Neural progenitor cell (in vitro differentiated cells): ENCODE measurements at regions not wholly inside any gene's neighbourhood (a gene's known extent, or its start where the extent isn't known, plus 50 kb on each side); places are given as distances from the start of the nearest gene placed in this dataset.

Experiments
- EZH2 ChIP-seq: fragments of 200-600 bp; sonication (generic); IDR thresholded peaks from 2 replicates; pipeline ENCODE4 v1.6.1; 2017; ENCODE audit warnings: antibody characterized with exemption, mild to moderate bottlenecking, moderate library complexity
- EZH2phosphoT487 ChIP-seq: fragments of 200-600 bp; sonication (generic); IDR thresholded peaks from 2 replicates; pipeline ENCODE4 v1.6.1; 2017; ENCODE audit warnings: antibody characterized with exemption
- TF ChIP-seq, protein P1 (sequence below): fragments of 200-600 bp; sonication (generic); IDR thresholded peaks from 2 replicates; pipeline ENCODE4 v1.5.1; 2017; ENCODE audit warnings: antibody characterized with exemption, mild to moderate bottlenecking

GRCh38 chr2:217398860-217399259 lies 539.0 kb upstream of the TNP1 start:
- TF ChIP-seq, protein P1, sequence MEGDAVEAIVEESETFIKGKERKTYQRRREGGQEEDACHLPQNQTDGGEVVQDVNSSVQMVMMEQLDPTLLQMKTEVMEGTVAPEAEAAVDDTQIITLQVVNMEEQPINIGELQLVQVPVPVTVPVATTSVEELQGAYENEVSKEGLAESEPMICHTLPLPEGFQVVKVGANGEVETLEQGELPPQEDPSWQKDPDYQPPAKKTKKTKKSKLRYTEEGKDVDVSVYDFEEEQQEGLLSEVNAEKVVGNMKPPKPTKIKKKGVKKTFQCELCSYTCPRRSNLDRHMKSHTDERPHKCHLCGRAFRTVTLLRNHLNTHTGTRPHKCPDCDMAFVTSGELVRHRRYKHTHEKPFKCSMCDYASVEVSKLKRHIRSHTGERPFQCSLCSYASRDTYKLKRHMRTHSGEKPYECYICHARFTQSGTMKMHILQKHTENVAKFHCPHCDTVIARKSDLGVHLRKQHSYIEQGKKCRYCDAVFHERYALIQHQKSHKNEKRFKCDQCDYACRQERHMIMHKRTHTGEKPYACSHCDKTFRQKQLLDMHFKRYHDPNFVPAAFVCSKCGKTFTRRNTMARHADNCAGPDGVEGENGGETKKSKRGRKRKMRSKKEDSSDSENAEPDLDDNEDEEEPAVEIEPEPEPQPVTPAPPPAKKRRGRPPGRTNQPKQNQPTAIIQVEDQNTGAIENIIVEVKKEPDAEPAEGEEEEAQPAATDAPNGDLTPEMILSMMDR: no peak
- no peak for TF ChIP-seq EZH2
- TF ChIP-seq EZH2phosphoT487: no peak
